Nephron progenitor cell (in vitro differentiated cells): ENCODE measurements at regions not wholly inside any gene's neighbourhood (a gene's known extent, or its start where the extent isn't known, plus 50 kb on each side); places are given as distances from the start of the nearest gene placed in this dataset.

Experiments used
- DNase-seq: peaks from one replicate; pipeline ENCODE4 v3.0.0; 2021
- H3K27ac Mint-ChIP-seq: 2 replicates; pipeline ENCODE4 v1.8.0; 2021; ENCODE audit warnings: mild to moderate bottlenecking, moderate library complexity, mixed read lengths
- H3K27me3 Mint-ChIP-seq: 2 replicates; pipeline ENCODE4 v1.8.0; 2021; ENCODE audit warnings: mild to moderate bottlenecking, low read depth, mixed read lengths; ENCODE audit not compliant: poor library complexity
- H3K36me3 Mint-ChIP-seq: 2 replicates; pipeline ENCODE4 v1.8.0; 2021; ENCODE audit warnings: low read depth, mixed read lengths
- H3K4me1 Mint-ChIP-seq: 2 replicates; pipeline ENCODE4 v1.8.0; 2021; ENCODE audit warnings: mixed read lengths
- H3K4me3 Mint-ChIP-seq: 2 replicates; pipeline ENCODE4 v1.8.0; 2021; ENCODE audit warnings: mild to moderate bottlenecking, moderate library complexity, mixed read lengths
- H3K9me3 Mint-ChIP-seq: 2 replicates; pipeline ENCODE4 v1.8.0; 2021; ENCODE audit warnings: mild to moderate bottlenecking, moderate library complexity, mixed read lengths
- TF ChIP-seq, protein P1 (sequence below): fragments of 200-600 bp; sonication (generic); IDR thresholded peaks from 2 replicates; pipeline ENCODE4 v1.5.0; 2021; ENCODE audit warnings: antibody characterized with exemption

GRCh38 chr7:120108376-120108775 is 164.6 kb upstream of the KCND2 start:
- H3K4me1 Mint-ChIP-seq, result no peaks in the 10 kb centered on the region
- no peaks in the 10 kb centered on the region for H3K27me3 Mint-ChIP-seq
- H3K27ac Mint-ChIP-seq, result no peak overlapping the region
- TF ChIP-seq, protein P1, sequence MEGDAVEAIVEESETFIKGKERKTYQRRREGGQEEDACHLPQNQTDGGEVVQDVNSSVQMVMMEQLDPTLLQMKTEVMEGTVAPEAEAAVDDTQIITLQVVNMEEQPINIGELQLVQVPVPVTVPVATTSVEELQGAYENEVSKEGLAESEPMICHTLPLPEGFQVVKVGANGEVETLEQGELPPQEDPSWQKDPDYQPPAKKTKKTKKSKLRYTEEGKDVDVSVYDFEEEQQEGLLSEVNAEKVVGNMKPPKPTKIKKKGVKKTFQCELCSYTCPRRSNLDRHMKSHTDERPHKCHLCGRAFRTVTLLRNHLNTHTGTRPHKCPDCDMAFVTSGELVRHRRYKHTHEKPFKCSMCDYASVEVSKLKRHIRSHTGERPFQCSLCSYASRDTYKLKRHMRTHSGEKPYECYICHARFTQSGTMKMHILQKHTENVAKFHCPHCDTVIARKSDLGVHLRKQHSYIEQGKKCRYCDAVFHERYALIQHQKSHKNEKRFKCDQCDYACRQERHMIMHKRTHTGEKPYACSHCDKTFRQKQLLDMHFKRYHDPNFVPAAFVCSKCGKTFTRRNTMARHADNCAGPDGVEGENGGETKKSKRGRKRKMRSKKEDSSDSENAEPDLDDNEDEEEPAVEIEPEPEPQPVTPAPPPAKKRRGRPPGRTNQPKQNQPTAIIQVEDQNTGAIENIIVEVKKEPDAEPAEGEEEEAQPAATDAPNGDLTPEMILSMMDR, result no peak
- H3K4me3 Mint-ChIP-seq, result no peak overlapping the region
- no peak for DNase-seq
- peaks cover 21% of the 10 kb centered on the region for H3K9me3 Mint-ChIP-seq
- H3K36me3 Mint-ChIP-seq, result no peaks in the 10 kb centered on the region

DNA sequence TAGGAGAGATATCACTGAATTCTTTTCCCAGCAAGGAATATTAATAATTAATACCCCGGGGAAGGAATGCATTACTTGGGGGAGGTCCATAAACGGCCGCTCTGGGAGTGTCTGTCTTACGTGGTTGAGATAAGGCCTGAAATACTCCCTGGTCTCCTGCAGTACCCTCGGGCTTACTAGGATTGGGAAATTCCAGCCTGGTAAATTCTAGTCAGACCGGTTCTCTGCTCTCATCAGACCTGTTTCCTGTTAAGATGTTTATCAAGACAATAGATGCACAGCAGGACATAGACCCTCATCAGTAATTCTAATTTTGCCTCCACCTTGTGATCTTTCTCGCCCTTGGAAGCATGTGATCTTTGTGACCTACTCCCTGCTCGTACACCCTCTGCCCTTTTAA is 162.8 kb upstream of the KCND2 start:
- Mint-ChIP-seq H3K27ac (no peak overlapping the region), H3K4me3 (no peak overlapping the region), H3K27me3 (no peaks in the 10 kb centered on the region), H3K36me3 (no peaks in the 10 kb centered on the region), H3K4me1 (no peaks in the 10 kb centered on the region), H3K9me3 (peaks cover 21% of the 10 kb centered on the region)
- TF ChIP-seq, protein P1, result no peak
- no peak for DNase-seq

DNA sequence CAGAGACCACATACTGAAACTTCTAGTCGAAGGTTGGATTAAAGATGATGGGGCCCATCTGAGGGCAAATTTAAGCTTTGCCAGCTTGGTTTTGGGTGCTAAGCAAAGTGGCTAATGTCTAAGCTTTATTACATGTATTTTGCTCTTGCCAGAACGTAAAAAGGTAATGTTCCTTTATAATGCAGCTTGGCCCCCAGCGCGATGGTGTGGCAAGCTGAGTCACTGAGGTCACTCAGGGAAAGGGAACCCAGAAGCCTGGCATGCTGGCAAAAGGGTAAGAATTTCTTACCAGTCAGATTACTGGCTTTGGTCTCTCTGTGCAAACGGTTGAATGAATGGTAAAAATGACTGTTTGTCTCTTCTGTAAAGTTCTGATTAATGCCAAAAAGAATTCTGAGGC is 158.3 kb upstream of the KCND2 start:
- H3K36me3 Mint-ChIP-seq, result no peaks in the 10 kb centered on the region
- no peak for DNase-seq
- no peak overlapping the region for H3K27ac Mint-ChIP-seq
- peaks cover 45% of the 10 kb centered on the region for H3K9me3 Mint-ChIP-seq
- no peak overlapping the region for H3K4me3 Mint-ChIP-seq
- H3K27me3 Mint-ChIP-seq, result no peaks in the 10 kb centered on the region
- TF ChIP-seq, protein P1, result no peak
- H3K4me1 Mint-ChIP-seq, result no peaks in the 10 kb centered on the region

GRCh38 chr7:120123528-120123927 is 149.4 kb upstream of the KCND2 start:
- Mint-ChIP-seq H3K9me3 (peaks cover 4% of the 10 kb centered on the region), H3K4me1 (no peaks in the 10 kb centered on the region)
- TF ChIP-seq, protein P1, result no peak

DNA sequence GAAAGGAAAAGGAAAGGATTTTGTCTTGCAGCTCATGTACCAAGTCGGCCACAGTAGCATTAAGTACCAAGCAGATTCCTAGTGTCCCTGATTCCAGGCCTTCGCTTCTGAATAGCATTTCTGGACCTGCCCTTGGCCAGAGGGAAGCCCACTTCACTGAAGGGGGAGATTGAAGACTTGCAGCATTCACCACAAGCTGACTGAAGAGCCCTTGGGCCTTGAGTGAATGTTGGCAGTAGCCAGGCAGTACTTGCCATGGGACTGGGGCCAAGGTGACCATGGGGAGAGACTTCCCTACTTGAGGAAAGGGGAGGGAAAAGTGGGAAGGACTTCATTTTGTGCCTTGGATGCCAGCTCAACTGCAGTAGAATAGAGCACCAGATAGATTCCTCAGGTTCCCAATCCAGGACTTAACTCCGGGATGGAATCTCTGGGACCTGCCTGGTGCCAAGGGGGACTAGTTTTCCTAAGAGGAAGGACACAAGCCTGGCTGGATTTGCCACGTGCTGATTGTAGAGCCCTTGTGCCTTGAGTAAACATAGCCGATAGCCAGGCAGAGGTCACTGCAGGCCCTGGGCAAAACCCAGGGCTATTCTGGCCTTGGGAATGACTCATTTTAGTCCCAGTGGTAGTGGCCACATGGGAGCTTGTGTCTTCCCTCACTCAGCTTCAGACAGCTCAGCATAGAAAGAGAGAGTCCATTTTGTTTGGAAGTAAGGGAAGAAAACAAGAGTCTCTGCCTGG is 141.7 kb upstream of the KCND2 start:
- Mint-ChIP-seq H3K27me3 (peaks cover 4% of the 10 kb centered on the region), H3K9me3 (peaks cover 24% of the 10 kb centered on the region), H3K36me3 (no peaks in the 10 kb centered on the region), H3K4me1 (no peaks in the 10 kb centered on the region), H3K27ac (no peak overlapping the region), H3K4me3 (no peak overlapping the region)
- no peak for DNase-seq
- TF ChIP-seq, protein P1, result no peak

More at GRCh38 chr7:120123528-120123927, 149.4 kb upstream of the KCND2 start:
- H3K27ac Mint-ChIP-seq, result no peak overlapping the region
- H3K4me3 Mint-ChIP-seq, result no peak overlapping the region
- no peak for DNase-seq
- no peaks in the 10 kb centered on the region for H3K27me3 Mint-ChIP-seq
- H3K36me3 Mint-ChIP-seq, result no peaks in the 10 kb centered on the region

DNA sequence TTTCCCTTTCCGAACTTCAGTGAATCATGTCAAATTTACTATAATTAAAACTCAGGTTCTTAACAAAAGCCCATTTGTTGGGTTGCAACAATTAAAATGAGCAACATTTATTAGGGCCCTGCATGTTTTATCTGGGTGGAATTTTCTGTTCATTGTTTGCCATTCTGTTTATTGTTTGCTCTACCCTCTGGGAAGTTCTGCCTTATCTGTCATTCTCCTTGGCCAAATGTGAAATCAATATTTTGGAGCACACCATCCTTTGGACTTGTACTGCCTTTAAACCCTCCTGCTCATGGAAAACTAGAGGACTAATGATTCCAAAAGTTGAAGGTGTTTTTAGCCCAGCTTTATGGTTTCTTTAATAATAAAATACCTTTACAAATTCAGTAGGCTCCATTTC is 134.5 kb upstream of the KCND2 start:
- Mint-ChIP-seq H3K27me3 (peaks cover 4% of the 10 kb centered on the region), H3K9me3 (peaks cover under 1% of the 10 kb centered on the region), H3K4me1 (no peaks in the 10 kb centered on the region), H3K36me3 (no peaks in the 10 kb centered on the region), H3K27ac (no peak overlapping the region), H3K4me3 (no peak overlapping the region)
- TF ChIP-seq, protein P1, result no peak
- DNase-seq, result no peak
